ENCODE measurements at regions not wholly inside any gene's neighbourhood (a gene's known extent, or its start where the extent isn't known, plus 50 kb on each side); places are given as distances from the start of the nearest gene placed in this dataset.
"Not testable (repeated sequence)": the region's sequence is repeated elsewhere in the genome, so short reads cannot be mapped to it uniquely, and the experiment has no call there.

DNA sequence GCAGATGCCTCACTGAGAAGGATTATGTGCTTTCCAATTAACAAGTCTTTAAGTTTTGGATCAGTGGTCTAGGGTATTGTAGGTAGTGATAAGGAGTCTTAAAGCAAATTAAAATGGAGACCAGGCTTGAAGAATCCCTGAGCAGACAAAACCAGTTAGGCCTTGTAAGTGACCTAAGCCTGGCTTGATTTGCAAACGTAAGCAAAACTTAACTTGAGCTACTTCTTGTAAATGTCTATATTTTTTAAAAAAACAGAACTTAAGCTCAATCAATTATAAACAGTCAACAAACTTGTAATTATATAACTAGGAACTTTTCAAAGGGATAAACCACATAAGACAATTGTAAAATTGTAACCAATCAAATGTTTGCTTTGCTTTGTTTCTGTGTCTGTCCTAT is 72.7 kb upstream of the NALF2 start:
- DNase-seq = peak; percentile 39

DNA sequence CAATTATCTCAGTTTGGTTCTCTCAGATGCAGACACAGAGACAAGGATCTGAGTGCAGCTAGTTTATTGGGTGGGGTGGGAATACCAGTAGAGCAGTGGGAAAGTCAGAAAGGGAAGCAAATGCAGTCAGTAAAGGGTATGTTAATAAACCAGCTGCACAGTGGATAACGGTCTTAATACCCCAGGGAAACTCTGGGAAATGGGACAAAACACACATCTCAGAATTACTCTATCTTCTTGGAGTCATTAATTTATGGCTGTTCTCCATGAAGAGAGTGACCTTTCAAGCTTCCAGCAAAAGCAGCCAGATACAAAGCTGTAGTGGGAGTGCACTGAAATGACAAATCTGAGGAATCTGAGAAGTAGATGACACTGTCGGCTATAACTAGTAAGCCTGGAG is 73.3 kb upstream of the NALF2 start:
- DNase-seq = no peak

DNA sequence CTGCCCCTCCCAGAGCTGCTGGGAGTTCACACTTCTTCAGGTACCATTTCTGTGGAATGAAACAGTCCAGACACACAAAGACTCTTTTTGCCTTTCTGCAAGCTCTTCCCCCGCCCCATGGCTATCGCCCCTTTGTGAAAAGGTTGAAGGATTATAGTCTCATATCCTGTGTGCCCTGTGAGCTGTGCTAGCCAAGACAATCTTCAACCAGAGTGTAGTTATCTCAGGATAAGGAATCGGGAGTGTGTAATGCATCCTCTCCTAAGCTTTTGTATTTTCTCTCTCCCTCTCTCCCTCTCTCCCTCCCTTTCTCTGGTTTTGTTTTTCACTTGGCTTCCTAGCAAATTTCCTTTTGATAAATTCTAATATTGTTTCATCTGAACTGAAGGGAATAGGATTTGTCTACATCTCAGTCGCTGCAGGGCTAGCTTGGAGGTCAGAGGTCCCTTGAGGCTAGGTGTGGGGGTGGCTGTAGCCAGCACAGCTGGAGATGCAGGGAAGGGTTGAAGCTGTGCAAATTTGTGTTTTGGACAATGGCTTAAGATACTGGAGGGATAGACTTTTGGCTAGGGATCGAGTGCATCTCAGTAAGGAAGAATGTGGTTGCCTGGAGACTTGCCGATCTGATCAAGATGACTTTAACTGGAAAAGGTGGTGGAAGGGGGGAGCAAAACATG is 74.6 kb upstream of the NALF2 start:
- no peak for DNase-seq

DNA sequence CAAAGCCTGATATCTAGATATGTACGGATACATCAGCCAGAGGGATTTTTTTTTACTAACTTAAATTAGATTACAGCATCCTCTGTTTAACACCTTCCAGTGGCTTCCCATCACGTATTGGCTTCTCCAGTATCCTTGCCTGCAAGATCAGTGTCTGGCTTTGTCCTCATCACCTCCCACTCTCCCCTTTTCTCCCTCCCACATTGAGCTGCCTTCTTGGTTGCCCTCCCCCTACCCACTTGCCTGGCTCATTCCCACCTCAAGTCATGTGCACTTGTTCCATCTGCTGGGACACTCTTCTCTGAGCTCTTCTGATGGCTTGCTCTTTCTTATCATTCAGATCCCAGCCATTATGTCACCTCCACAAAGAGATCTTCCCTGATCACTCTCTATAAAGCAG is 75.9 kb upstream of the NALF2 start:
- DNase-seq = no peak

DNA sequence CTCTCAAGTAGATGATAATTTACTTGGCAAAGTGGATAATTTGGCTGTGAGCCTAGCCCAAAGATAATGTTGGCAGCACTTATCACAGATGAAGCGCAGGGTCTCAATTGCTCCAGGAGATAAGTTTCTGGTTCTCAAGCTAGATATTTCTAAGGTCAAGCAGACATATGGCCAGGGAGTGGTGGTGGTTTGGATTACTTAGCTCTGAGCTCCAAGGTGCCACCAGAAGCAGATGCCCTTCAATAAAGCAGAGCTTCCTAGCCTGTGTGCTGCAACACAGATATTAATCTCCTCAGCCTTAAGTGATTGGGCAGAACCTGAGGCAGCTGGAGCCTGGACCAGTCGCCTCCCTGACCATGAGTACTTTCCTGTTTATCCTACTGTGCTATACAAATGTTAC is 79.2 kb upstream of the NALF2 start:
- peak; percentile 87 for DNase-seq

DNA sequence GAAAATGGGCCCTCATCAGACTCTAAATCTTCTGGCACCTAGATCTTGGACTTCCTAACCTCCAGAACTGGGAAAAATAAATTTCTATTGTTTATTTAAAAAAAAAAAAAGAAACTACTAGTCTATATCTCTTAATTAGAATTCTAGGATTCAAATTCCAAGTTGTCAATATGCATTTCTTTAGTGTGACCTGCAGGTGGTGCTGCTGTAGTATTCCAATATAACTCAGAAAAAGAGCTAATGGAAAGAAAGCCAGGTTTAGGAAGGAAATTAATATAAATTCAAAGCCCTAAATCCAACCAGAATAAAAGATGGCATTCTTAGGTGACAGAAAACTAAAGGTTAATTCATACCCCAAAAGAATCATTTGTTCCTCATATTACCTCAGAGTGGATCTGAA is 80.0 kb upstream of the NALF2 start:
- peak; percentile 15 for DNase-seq

DNA sequence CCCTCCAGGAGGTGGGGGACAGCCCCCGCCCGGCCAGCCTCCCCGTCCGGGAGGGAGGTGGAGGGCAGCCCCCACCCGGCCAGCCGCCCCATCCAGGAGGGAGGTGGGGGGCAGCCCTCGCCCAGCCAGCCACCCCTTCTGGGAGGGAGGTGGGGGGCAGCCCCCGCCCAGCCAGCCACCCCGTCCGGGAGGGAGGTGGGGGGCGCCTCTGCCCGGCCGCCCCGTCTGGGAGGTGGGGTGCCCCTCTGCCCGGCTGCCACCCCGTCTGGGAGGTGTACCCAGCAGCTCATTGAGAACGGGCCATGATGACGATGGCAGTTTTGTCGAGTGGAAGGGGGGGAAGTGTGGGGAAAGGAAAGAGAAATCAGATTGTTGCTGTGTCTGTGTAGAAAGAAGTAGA is 81.9 kb upstream of the NALF2 start:
- DNase-seq = not testable (repeated sequence)

DNA sequence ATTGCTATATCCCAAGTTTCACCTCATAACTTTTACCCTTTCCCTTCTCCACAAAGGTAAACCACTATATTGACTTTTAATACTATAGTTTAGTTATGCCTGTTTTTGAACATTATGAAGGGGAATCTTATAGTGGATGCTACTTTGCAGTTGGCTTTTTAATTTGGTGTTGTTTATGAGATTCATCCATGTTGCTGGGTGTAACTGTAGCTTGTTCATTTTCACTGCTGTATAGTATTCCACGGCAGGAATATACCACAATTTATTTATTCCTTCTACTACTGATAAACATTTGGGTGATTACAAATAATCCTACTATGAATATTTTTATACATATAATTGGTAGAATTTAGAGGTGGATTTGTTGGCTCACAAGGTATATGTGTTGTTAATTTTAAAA is 88.4 kb upstream of the NALF2 start:
- DNase-seq = no peak

DNA sequence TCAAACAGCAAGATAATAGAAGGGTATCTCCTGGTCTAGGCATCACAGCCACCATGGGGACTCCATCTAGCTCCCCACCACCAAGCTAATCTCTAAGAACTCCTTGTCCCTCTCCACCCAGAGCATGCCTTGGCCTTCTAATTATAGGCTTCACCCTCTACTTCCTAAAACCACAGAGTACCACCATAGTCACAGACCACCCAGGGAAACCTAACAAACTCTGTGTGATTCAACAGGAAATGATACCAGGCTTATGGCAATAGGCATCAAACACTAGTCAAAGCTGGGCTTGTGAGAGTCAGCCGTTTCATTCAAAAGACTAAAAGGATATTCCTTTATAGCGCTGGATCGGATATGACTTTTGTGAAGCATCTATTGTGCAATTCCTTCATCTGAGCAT is 91.5 kb upstream of the NALF2 start:
- no peak for DNase-seq

DNA sequence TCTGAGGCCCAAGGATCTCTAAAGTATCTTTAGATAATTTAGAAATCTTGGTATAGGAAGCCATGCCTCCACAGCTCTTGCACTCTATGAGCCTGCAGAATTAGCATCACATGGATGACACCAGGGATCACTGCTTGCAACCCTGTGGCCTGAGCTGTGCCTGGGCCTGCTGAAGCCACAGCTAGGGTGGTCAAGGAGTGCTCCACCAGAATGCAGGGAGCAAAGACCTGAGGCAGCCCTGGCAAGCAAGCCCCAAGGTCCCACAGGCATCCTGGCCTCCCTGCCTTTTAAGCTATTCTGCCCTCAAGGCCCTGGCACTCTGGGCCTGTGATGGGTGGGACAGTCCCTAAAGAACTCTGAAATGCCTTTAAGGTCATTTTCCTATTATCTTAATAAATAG is 105.2 kb upstream of the NALF2 start:
- DNase-seq = no peak

DNA sequence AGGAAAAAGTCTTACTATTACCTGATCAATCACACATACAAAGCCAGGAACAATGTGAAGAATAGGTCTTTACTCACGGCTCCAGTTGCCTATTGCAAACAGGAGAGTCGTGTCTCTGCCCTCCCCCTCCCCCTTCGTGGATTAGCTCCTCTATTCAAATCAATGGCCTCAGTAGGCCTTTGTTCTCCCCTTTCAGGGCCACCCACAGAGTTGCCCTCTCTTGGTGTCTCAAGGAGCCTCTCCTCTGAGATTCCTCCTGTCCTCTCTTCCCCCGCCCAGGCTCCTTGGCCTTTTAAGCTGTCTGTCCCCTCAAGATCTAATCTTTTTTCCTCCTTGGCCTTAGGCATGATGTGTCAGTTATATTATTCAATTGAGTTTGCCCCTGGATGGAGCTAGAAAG is 107.2 kb upstream of the NALF2 start:
- no peak for DNase-seq

DNA sequence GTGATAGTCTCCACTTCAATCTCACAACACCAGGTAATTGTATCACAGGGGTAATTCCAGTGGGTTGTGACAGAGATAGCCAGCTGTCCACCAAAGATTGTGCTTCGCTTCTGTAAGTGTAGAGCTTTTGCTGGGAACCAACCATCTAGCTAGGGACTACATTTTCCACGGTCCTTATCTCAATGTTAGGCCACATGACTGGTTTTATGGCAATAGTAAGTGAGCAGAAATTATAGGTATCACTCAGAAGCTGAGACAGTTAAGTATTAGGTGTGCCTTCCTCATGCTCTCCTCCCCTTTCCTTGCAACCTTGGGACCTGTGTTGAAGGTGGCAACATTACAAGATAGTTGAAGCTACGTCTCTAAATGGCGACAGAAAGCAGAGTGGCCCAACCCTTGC is 108.8 kb upstream of the NALF2 start:
- DNase-seq = no peak

DNA sequence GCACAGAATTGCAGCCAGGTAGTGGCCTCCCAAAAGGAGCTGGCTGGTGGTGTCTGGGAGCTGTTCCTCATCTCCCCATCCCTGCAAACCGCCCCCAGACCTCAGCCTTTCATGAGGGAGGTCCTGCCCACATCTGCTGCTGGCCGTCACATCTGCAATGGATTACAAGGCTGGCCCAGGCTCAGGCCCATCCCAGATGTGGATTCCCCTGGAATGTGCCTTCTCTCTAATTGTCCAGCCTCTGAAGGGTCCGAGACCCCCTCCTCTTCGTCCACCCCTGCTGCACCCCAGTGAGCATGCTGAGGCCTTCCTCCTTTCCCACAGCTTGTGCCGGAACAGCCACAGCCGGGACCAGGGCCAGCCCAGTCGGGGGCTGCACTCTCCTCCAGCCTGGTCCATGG is 115.0 kb upstream of the NALF2 start:
- DNase-seq = no peak

DNA sequence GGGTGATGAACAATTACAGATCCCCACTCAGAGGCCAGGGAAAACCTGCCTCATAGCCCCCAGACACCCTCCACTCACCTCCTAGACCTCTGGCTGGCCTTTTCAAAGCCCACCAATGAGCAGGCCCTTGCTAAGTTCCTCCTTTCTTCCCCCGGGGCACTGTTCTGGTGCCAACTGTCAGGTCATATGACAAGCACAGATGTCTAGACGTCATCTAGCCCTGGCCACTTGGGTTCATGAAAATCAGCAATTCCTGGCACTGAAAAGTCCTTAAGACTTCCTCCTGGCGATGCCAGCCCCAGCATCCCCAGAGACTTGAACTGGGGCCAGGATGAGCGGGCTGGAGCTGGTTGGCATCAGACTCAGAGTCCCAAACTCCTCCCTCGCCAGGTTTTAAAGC is 115.6 kb upstream of the NALF2 start:
- peak; percentile 29 for DNase-seq

DNA sequence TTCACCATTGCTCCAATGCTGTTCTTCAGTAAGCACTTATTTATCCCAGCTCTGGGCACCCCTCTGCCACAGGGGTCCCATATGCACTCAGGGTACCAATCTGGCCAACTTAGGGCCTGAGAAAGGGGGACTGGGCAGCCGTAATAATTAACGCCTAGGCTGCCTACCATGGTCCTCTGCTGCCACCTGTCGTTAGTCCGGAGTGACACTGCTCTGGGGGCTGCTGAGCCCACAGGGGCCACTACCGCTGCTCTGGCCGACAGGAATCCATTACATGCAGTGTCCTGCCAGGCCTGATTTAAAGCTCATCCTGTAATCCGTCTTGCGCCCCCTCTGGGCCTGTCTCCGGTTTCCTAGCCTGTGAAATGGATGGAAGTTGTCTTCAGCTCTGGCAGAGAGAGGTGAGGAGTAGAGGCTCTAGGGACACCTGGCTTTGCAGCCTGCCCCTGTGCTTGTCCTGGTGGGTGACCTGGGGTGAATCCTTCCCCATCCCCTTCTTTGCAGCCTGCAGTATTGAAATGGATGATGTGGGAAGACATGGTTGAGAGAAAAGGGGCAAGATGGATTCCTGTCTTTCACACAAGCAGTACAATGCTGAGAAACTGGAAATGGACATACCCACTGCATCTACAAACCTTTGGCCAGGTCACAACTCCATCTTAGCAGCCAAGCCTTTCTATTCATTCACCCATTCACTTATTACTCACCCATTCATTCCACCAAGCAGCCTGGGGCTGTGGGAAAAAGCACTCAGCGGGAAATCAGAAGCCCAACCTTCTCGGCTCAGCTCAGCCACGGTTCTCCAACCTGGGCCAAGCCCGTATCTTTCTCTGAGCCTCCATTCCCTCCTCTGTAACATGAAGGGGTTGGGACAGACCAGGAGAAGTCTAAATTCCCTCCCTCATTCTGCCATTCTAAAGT is 116.3 kb upstream of the NALF2 start:
- peak; percentile 58 for DNase-seq

DNA sequence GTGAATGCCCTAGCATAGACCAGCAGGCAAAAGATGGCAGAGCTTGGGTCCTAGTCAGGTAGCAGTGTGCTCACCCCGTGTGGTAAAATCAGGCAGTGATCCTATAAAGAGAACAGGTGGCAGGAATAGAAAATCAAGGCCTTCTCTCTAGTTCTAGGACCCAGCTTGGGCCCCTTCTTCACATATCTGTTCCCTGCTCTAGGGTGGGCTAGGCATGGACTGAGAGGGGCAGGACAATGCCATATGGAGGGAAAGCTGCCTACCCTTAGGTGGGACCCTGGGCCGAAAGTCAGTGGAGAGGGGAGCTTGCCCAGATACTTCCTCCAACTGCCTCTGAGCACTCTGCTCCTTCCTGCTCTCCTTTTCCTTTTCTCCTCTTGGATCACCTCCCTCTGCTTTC is 117.4 kb upstream of the NALF2 start:
- no peak for DNase-seq

DNA sequence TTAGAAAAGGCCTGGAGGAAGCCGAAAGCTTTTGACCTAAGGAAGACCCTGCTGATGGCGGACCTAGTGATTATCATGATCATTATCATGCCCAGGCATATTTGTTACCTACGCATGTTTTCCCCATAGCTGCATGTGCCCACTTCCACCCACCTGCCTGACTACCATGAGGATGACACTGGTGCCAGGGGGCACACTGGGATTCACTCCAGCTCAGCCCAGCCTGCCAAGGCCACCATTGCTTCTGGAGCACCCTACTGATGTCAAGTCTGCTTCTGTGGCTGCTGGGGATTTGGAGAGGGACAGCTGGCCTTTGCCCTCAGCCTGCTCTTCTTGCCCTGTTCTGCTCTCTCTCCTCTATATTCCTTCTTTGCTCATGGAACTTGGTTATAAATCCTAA is 124.7 kb upstream of the NALF2 start:
- DNase-seq = no peak

DNA sequence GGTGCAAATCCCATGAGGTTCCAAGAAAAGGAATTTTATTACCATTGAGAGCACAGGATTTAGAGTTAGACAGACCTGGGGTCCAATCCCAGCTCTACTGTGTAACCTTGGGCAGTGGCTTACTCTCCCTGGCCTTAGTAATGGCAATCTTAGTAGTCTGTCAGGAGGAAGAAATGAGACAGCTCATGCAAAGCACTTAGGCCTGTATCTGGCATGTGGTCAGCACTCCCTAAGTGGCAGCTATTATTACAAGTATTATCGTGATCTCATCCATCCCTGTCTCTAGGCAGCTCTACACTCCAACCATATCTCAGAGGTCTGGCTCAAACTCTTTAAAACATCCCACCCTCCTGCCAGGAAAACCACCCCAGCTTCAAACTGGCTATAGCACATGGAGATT is 129.6 kb upstream of the NALF2 start:
- DNase-seq = peak; percentile 36

DNA sequence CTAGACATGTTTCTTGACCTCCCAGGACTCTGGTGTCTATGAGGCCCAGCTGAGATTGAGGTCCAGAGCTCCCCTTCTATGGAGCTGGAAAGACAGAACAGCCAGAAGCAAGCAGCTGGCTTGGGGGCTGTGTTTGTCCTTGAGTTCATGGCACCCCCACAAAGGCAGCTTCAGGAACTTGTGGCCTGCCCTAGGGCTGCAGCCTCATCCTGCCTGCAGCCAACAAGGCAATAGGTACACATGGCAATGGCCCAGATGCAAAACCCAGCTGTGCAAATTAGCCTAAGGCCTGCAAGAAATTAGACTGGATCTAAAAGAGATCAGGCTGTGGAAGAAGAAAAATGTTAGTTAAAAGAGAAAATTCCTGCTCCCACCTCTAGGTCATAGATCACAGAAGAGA is 131.7 kb upstream of the NALF2 start:
- DNase-seq = no peak

DNA sequence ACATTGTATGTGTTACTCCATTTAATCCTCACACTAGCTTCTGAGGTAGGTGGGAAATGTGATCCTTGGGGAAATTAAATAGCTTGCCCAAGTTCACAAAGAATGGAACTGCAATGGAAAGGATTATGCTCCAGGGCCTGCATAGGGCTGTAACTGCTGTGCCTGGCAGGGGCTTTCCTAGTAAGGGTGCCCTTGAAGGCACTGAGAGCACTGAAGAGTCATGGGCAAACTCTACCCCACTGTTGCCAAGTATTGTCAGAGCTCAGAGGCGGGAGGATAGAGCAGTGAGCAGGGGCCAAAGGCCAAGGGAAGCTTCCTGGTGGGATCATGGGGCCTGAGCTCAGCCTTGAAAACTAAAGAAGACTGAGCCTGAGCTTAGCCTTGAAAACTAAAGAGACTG is 133.0 kb upstream of the NALF2 start:
- no peak for DNase-seq

DNA sequence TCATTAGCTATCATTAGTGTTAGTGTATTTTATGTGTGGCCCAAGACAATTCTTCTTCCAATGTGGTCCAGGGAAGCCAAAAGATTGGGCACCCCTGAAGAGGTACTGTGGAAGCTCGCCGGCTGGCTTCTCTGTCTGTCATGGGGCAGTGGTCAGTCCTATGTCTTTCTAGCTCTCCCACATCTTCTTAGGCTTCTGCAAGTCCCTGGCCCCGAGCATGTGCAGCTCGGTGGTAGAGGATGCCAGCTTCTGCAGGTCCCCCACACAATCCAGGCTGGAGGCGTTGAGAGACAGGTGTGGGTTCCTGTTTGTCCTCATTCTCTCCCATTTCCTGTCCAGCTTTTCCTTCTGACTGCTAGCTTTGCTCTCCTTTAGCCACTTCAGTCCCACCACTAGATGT is 134.1 kb upstream of the NALF2 start:
- no peak for DNase-seq

DNA sequence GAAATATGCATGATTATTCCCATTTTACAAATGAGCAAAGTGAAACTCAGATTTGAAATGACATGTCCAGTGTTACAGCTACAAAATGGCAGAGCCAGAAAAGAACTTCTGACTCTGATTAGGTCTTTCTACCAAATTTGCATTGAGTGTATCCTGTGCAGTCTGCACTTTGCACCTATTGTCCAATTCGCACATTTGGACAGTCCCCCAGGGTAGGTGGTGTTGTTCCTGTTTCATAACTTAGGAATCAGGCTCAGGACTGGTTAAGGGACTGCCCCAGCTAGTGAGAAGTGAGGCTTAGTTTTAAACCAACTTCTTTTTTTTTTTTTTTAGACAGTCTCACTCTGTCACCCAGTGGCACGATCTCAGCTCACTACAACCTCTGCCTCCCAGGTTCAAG is 137.9 kb upstream of the NALF2 start:
- no peak for DNase-seq

DNA sequence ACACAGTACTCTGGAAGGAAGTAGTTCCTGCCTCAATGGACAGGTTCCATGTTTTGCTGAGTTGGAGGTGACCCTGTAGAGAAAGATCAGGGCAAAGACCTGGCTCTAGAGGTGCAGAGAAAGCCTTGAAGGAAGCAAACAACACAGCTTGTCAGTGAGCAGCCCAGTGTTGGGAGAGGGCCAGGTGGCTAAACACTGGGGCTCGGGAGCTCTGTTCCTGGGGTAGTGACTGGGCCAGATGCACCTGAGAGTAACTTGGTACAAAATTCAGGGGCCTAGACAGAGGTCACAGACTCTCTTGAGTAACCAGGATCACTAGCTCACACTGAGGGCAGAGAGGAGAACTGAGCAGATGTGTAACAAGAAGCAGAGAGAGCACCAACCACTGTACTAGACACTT is 138.4 kb upstream of the NALF2 start:
- DNase-seq = no peak

DNA sequence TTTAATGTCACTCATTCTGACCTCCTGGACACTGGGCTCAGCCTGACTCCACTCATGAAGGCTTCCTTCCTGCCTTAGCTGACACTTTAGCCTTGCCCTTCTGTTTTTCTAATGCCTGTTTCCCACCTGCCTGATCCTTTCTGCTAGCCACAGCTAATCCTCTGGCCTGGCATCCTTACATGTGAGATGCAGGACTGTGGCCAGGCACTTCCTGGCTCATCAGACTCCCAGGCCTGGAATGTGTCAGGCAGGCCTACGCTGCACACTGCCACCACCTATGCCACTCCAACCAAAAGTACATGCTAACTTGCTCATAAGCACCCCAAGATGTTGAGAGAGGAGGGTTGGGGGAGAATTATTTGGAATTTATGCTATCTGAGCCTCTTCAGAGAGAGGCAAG is 138.8 kb upstream of the NALF2 start:
- DNase-seq = no peak

DNA sequence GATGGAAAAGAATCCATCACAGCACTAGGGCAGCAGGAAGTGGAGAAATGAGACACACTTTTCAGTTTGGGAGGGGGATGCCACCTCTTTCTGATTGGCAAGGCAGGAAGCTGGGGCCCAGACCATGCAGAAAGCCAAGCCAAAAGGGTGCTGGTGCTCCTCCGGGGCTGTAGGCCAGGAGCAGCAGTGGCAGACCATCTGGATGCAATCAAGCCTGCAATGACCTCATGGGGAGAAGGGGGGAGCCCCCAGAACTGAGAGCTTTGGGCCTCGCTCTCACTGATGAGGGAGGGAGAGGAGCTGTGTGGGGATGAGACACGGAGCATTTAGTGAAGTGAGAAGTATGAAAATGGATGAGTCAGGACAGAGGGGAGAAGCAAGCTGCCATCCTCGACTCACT is 141.3 kb upstream of the NALF2 start:
- no peak for DNase-seq

Data from NCI-H524 treated with DMSO at 0.1 percent for 48 hours (cell line).